Keratinocyte (primary cell): ENCODE measurements at regions not wholly inside any gene's neighbourhood (a gene's known extent, or its start where the extent isn't known, plus 50 kb on each side); places are given as distances from the start of the nearest gene placed in this dataset.
A peak's percentile ranks its signal among the peaks of the same experiment; 100 is the strongest.

ENCODE experiments used
- DNase-seq: peaks from one replicate; pipeline ENCODE4 v3.0.0-alpha.2; 2011; ENCODE audit warnings: low read depth, missing footprints, low spot score
- FAIRE-seq: peaks from 2 replicates; lab custom pipeline; 2011; peaks lifted over from hg19 to GRCh38; lab: Jason Lieb, UNC
- H2AFZ ChIP-seq: 2 replicates; pipeline ENCODE4 v1.6.0; 2012; ENCODE audit warnings: low read length, control low read depth, inconsistent platforms; ENCODE audit not compliant: control insufficient read depth
- H3K27ac ChIP-seq: 2 replicates; pipeline ENCODE4 v1.5.1; 2011; ENCODE audit warnings: low read length; ENCODE audit not compliant: control insufficient read depth, insufficient read depth
- H3K27me3 ChIP-seq: 3 replicates; pipeline ENCODE4 v1.6.0; 2011; ENCODE audit warnings: low read length; ENCODE audit not compliant: control insufficient read depth, insufficient read depth; ENCODE audit errors: extremely low read depth
- H3K36me3 ChIP-seq, 2 experiments: 2 replicates in 1 of 2; 3 replicates in 1 of 2; pipeline ENCODE4 v1.5.1; 2011; ENCODE audit warnings: low read length in 2 of 2, mild to moderate bottlenecking in 1 of 2; ENCODE audit not compliant: control insufficient read depth in 2 of 2, insufficient read depth in 2 of 2; ENCODE audit errors: extremely low read depth in 1 of 2
- H3K4me1 ChIP-seq: 3 replicates; pipeline ENCODE4 v1.5.1; 2011; ENCODE audit warnings: low read length; ENCODE audit not compliant: control insufficient read depth, insufficient read depth; ENCODE audit errors: extremely low read depth
- H3K4me2 ChIP-seq: 3 replicates; pipeline ENCODE4 v1.6.0; 2011; ENCODE audit warnings: low read depth, low read length; ENCODE audit not compliant: control insufficient read depth, insufficient read depth; ENCODE audit errors: extremely low read depth
- H3K4me3 ChIP-seq, 3 experiments: fragments of 200-600 bp in 1 of 3; sonication (generic) in 1 of 3; 2 replicates in 2 of 3; 3 replicates in 1 of 3; pipeline ENCODE4 v1.5.1; 2011 to 2016; ENCODE audit warnings: low read length in 3 of 3, mild to moderate bottlenecking in 3 of 3, control low read depth in 2 of 3, inconsistent platforms in 1 of 3, low read depth in 1 of 3, mixed read lengths in 1 of 3, mixed run types in 1 of 3, moderate library complexity in 1 of 3; ENCODE audit not compliant: control insufficient read depth in 2 of 3, insufficient read depth in 2 of 3; ENCODE audit errors: extremely low read depth in 1 of 3
- H3K79me2 ChIP-seq: 2 replicates; pipeline ENCODE4 v1.6.0; 2012; ENCODE audit warnings: low read length; ENCODE audit not compliant: control insufficient read depth, insufficient read depth
- H3K9ac ChIP-seq: 3 replicates; pipeline ENCODE4 v1.6.0; 2011; ENCODE audit warnings: low read length; ENCODE audit not compliant: control insufficient read depth, insufficient read depth; ENCODE audit errors: extremely low read depth
- H3K9me1 ChIP-seq: 3 replicates; pipeline ENCODE4 v1.6.0; 2011; ENCODE audit warnings: low read length; ENCODE audit not compliant: control insufficient read depth, insufficient read depth; ENCODE audit errors: extremely low read depth
- H3K9me3 ChIP-seq: 2 replicates; pipeline ENCODE4 v1.5.1; 2012; ENCODE audit warnings: low read depth, low read length; ENCODE audit not compliant: control insufficient read depth
- H4K20me1 ChIP-seq: 3 replicates; pipeline ENCODE4 v1.6.0; 2011; ENCODE audit warnings: low read length; ENCODE audit not compliant: control insufficient read depth, insufficient read depth; ENCODE audit errors: extremely low read depth
- EZH2 ChIP-seq: IDR thresholded peaks from one replicate; pipeline ENCODE4 v1.6.1; 2012; ENCODE audit warnings: inconsistent platforms, mild to moderate bottlenecking, low read length, moderate library complexity
- dilution Hi-C: fragments of 300-500 bp; cut with MboI; formaldehyde crosslinking; loops from one replicate; pipeline ENCODE4 v1.7.0; 2020; ENCODE audit warnings: low sequenced_read_pairs; ENCODE audit not compliant: extremely low pct_ligation_motif_present
- TF ChIP-seq, protein P1 (sequence below), 3 experiments: IDR thresholded peaks in 1 of 3; conservative IDR thresholded peaks in 1 of 3; optimal IDR thresholded peaks in 1 of 3; 2 replicates in 2 of 3; 3 replicates in 1 of 3; pipeline versions ENCODE3 to v1.5.1; 2011; ENCODE audit warnings: low read length in 3 of 3, mild to moderate bottlenecking in 3 of 3, moderate library complexity in 2 of 3, control low read depth in 1 of 3, inconsistent platforms in 1 of 3; ENCODE audit not compliant: insufficient read depth in 2 of 3; ENCODE audit errors: extremely low read depth in 1 of 3

DNA sequence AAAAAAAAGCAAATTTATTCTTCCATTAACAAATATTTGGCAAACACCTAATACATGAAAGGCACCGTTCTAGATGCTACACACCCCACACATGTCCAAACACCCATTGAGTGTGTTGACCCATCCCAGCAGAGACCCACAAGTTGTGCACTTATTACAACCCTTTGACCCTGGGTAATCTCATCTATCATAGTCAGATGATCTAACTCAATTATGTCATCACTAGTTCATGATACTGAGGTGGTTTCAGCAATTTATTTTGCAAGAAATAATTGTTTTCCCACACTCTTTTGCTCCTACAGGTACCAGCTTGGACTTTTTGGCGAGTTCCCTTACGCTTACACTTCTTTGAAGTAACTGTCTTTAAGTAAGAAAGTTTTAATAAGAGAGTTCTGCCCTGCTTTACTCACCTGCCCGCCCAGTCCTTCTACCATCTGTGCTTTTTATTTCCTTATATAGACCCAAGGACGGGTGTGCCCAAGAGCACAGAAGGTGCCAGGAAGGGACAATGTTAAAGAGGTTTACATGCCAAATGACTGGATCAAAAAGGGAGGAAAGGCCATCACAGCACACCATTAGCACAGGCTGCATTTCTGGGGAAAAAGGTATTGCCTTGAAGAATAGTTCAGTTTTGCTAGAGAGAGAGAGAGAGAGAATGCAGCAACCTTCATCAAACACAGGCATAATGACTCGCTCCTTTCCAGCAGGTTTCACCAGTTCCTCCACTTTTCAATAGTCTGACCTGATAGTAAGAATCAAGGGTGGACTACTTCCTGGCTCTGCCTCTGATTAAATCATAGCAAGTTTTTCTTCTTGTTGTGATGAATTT lies 54.5 kb upstream of the ATP11B start:
- H3K4me2 ChIP-seq: peak overlapping the region; percentile 61
- no peaks in the 10 kb centered on the region for H3K36me3 ChIP-seq
- H3K4me1 ChIP-seq: peaks cover 24% of the 10 kb centered on the region
- no peaks in the 10 kb centered on the region for H3K79me2 ChIP-seq
- no peak overlapping the region for H3K4me3 ChIP-seq
- dilution Hi-C loops: no loop called here
- no peaks in the 10 kb centered on the region for H3K9me1 ChIP-seq
- no peak overlapping the region for H3K9ac ChIP-seq
- no peaks in the 10 kb centered on the region for H3K9me3 ChIP-seq
- no peak for TF ChIP-seq EZH2
- TF ChIP-seq, protein P1, sequence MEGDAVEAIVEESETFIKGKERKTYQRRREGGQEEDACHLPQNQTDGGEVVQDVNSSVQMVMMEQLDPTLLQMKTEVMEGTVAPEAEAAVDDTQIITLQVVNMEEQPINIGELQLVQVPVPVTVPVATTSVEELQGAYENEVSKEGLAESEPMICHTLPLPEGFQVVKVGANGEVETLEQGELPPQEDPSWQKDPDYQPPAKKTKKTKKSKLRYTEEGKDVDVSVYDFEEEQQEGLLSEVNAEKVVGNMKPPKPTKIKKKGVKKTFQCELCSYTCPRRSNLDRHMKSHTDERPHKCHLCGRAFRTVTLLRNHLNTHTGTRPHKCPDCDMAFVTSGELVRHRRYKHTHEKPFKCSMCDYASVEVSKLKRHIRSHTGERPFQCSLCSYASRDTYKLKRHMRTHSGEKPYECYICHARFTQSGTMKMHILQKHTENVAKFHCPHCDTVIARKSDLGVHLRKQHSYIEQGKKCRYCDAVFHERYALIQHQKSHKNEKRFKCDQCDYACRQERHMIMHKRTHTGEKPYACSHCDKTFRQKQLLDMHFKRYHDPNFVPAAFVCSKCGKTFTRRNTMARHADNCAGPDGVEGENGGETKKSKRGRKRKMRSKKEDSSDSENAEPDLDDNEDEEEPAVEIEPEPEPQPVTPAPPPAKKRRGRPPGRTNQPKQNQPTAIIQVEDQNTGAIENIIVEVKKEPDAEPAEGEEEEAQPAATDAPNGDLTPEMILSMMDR (optimal IDR thresholded peaks at IDR 0.05 in 1 of 3, IDR thresholded peaks at IDR 0.05 in 1 of 3, conservative IDR thresholded peaks at IDR 0.05 in 1 of 3; ENCODE audit: extremely low read depth in 1 of 3, insufficient read depth in 2 of 3, low read length in 3 of 3): no peak
- no peaks in the 10 kb centered on the region for H4K20me1 ChIP-seq
- FAIRE-seq (peak; percentile 80), DNase-seq (peak; percentile 36)
- H2AFZ ChIP-seq: peak overlapping the region; percentile 14
- peak overlapping the region; percentile 63 for H3K27ac ChIP-seq
- H3K27me3 ChIP-seq: no peaks in the 10 kb centered on the region

DNA sequence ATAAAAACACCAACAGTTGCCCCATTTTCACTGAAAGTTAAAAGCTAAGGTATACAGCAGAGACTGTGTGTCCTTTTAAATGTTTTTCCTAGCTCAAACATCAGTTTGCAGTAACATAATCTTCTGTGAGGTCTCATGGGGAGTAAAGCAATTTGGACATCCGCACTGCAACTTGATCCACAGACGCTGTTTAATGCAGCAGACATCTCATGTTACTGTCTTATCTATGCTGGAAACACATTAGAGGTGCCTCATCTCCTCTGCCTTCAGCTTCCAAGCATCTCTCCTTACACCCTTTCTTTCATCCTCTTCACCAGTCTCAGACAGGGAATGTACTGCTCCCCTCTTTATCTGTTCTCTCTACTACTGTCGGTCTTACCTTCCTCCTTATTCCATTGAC lies 53.7 kb upstream of the ATP11B start:
- H3K4me1 ChIP-seq: peaks cover 24% of the 10 kb centered on the region
- TF ChIP-seq, protein P1 (optimal IDR thresholded peaks at IDR 0.05 in 1 of 3, IDR thresholded peaks at IDR 0.05 in 1 of 3, conservative IDR thresholded peaks at IDR 0.05 in 1 of 3; ENCODE audit: extremely low read depth in 1 of 3, insufficient read depth in 2 of 3, low read length in 3 of 3): no peak
- TF ChIP-seq EZH2: no peak
- dilution Hi-C loops: no loop called here
- H3K9me1 ChIP-seq: no peaks in the 10 kb centered on the region
- H3K9ac ChIP-seq: no peak overlapping the region
- H3K9me3 ChIP-seq: no peaks in the 10 kb centered on the region
- no peaks in the 10 kb centered on the region for H3K27me3 ChIP-seq
- H3K36me3 ChIP-seq: no peaks in the 10 kb centered on the region
- H3K4me3 ChIP-seq: no peak overlapping the region
- peak overlapping the region; percentile 36 for H3K27ac ChIP-seq
- peak overlapping the region; percentile 61 for H3K4me2 ChIP-seq
- no peak for FAIRE-seq
- no peaks in the 10 kb centered on the region for H4K20me1 ChIP-seq
- H3K79me2 ChIP-seq: no peaks in the 10 kb centered on the region
- no peak for DNase-seq
- H2AFZ ChIP-seq: no peak overlapping the region
